Mucosa of descending colon (tissue), 3 donors: ENCODE measurements at regions not wholly inside any gene's neighbourhood (a gene's known extent, or its start where the extent isn't known, plus 50 kb on each side); places are given as distances from the start of the nearest gene placed in this dataset.
"Not testable (repeated sequence)": the region's sequence is repeated elsewhere in the genome, so short reads cannot be mapped to it uniquely, and the experiment has no call there.

Source experiments
- ATAC-seq: fragments of 200-7000 bp; cut with Tn5 transposase; one replicate; pipeline ENCODE4 v1.9.1; 2020; ENCODE audit warnings: mild to moderate bottlenecking, moderate library complexity
- DNase-seq, 3 donors: peaks; one replicate each; pipeline ENCODE4 v3.0.0-alpha.2; 2020
- H3K36me3 ChIP-seq: fragments of 200-600 bp; one replicate; pipeline ENCODE4 v1.8.0; 2021; ENCODE audit warnings: low read depth, mild to moderate bottlenecking
- H3K4me1 ChIP-seq: fragments of 200-600 bp; one replicate; pipeline ENCODE4 v1.8.0; 2021; ENCODE audit warnings: low read depth, mild to moderate bottlenecking
- H3K4me3 ChIP-seq: fragments of 200-600 bp; one replicate; pipeline ENCODE4 v1.8.0; 2021; ENCODE audit warnings: mild to moderate bottlenecking
- H3K9me3 ChIP-seq: fragments of 200-600 bp; one replicate; pipeline ENCODE4 v1.8.0; 2021; ENCODE audit warnings: mild to moderate bottlenecking
- intact Hi-C, 2 donors: fragments of 100-400 bp; cut with DNase I in 1 of 2; cut with micrococcal nuclease in 1 of 2; formaldehyde crosslinking; loops; one replicate each; pipeline versions ENCODE4 v1.11.0 to v1.11.1; 2022; cut with DNase I, micrococcal nuclease
- TF ChIP-seq, protein P1 (sequence below): fragments of 200-600 bp; IDR thresholded peaks from one replicate; pipeline ENCODE4 v1.8.0; 2022; ENCODE audit warnings: antibody characterized with exemption, mild to moderate bottlenecking
- donor health status: DM: no; HTN: no; CAD: no; lungs with moderate emphysema.
- donor health status: DM: no; HTN: no; CAD: no.
- donor health status: DM: no; HTN: yes; CAD: no.

DNA sequence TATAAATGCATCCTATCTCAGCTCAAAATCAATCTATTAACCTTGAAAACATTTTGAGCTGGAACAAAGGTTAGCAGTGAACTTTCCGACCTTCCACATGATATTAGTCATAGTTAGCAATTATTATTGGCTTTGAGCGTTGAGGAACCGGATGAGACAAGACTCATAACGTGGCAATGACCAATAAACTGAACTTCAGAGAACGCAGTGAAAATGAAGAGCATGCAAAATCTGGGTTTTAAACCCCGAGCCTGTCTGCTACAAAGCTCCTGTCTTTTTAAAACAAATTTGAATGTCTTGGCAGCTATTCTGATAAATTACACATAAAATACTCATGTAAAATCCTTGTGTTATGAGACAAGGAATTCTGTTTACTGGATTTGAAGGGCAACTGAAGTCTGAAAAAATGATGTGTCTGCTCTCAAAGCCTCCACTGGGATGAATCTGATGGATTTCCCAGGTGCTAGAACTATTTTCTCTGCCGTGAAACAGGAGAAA is 74.7 kb upstream of the ITGB1 start:
- intact Hi-C loops: no loop called here
- ATAC-seq (no peak), DNase-seq (no peak)
- TF ChIP-seq, protein P1, sequence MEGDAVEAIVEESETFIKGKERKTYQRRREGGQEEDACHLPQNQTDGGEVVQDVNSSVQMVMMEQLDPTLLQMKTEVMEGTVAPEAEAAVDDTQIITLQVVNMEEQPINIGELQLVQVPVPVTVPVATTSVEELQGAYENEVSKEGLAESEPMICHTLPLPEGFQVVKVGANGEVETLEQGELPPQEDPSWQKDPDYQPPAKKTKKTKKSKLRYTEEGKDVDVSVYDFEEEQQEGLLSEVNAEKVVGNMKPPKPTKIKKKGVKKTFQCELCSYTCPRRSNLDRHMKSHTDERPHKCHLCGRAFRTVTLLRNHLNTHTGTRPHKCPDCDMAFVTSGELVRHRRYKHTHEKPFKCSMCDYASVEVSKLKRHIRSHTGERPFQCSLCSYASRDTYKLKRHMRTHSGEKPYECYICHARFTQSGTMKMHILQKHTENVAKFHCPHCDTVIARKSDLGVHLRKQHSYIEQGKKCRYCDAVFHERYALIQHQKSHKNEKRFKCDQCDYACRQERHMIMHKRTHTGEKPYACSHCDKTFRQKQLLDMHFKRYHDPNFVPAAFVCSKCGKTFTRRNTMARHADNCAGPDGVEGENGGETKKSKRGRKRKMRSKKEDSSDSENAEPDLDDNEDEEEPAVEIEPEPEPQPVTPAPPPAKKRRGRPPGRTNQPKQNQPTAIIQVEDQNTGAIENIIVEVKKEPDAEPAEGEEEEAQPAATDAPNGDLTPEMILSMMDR: no peak
- H3K4me1 ChIP-seq: no peaks in the 10 kb centered on the region
- H3K9me3 ChIP-seq: no peaks in the 10 kb centered on the region
- H3K36me3 ChIP-seq: no peaks in the 10 kb centered on the region
- H3K4me3 ChIP-seq: no peak overlapping the region

DNA sequence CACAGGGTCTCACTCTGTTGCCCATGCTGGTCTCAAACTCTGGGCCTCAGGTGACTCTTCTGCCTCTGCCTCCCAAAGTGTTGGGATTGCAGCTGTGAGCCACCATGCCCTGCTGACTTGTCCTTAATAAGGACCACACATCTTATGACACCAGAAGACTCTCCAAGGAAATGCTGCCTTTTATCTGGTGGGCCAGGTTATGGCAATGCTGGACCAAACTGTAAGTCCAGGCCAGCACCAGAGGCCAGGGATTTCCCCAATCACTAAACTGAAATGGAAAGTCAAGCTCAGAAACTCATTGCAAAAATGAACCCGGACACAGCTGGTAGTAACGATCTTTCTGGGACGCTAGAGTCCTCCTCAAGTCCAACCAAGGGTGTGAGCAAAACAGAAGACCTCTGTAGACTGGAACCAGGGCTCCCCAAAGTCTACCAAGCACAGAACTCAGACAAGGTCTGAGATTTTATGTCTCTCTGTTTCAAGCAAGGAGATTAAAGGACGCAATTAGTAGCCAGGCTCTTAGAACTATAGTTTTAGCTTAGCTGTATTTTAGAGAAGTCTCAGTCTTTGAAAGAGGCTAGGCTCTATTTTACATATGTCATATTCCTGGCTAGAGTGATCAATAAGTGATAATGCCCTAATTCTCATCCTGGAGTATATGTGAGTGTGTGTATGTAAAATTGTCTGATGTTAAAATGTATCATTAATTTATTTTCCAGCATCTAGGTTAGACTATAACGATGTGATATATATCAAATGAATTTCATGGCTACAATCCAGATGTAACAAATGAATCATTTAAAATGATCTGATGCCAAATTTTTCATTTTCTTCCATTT is 74.0 kb upstream of the ITGB1 start:
- intact Hi-C loops: no loop called here
- H3K9me3 ChIP-seq: no peaks in the 10 kb centered on the region
- H3K4me1 ChIP-seq: no peaks in the 10 kb centered on the region
- DNase-seq: no peak
- ATAC-seq: no peak
- TF ChIP-seq, protein P1: no peak
- no peaks in the 10 kb centered on the region for H3K36me3 ChIP-seq
- no peak overlapping the region for H3K4me3 ChIP-seq

DNA sequence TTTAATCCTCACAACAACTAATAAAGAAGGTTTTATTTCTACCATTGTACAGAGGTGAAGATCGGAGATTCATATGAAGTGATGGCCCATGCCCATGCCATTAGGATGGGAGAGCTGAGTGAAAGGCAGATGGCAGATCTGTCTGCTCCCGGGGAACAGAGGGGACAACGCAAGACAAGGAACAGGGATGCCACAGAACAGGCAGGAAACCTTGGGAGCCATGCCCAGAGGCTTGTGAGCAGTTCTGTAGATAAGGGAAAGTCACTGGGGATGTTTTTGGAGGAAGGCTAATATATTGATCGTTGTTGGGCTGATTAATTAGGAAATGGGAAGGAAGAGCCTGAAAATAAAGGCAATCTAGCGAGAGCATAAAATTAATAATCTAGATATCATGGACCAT is 73.1 kb upstream of the ITGB1 start:
- TF ChIP-seq, protein P1: no peak
- intact Hi-C loops: no loop called here
- H3K36me3 ChIP-seq: no peaks in the 10 kb centered on the region
- ATAC-seq: no peak
- H3K9me3 ChIP-seq: no peaks in the 10 kb centered on the region
- no peaks in the 10 kb centered on the region for H3K4me1 ChIP-seq
- no peak overlapping the region for H3K4me3 ChIP-seq
- no peak for DNase-seq

DNA sequence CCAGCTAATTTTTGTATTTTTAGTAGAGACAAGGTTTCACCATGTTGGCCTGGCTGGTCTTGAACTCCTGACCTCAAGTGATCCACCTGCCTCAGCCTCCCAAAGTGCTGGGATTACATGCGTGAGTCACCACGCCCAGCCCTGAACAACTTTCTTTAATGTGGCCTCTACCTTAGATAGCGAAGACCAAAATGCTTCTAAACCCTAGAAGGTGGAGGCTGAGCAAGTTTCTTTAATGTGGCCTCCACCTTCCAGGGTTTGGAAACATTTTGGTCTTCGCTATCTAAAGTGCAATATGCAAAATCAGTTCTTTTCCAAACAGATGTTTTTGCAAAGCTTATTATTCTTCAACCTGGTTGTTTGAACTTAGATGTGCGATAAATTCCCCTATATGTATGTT is 70.5 kb upstream of the ITGB1 start:
- H3K9me3 ChIP-seq, intact Hi-C loops, DNase-seq, H3K4me1 ChIP-seq, ATAC-seq, H3K36me3 ChIP-seq, H3K4me3 ChIP-seq: not testable (repeated sequence)

DNA sequence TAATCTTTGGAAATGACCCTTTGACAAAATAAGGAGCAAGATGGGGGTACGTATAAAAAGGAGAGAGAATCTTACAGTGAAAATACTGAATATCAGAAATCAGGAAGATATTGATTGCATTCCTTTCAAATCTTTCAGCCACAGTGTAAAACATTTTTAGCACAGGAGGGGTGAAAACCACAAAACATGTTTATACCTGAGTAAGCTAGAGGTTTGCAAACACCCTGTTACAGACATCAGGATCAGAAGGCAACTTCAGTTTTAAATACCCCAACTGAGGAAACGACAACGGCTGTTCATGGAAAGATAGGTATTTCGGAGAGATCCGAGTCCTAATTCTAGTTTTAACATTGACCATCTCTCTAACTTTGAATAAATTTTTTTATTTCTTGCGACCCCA is 69.1 kb upstream of the ITGB1 start:
- H3K9me3 ChIP-seq: no peaks in the 10 kb centered on the region
- TF ChIP-seq, protein P1: no peak

DNA sequence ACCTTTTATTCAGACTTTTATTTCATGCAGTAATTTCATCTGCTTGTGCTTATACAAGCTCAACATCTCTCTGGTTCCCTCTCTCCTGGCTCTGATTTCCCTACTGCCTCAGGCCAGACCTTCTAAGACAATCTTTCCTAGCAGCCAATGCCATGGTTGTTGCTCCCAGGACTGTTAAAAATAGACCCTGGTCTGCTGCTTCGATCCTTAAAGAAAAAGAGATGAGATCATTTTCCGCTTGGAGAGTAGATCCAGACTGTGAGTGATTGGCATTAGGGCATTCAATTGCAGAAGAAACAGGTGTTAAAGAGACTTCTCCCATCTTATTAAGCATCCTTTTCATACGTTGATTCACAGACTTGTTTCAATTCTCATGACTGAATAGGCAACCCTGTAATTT is 68.4 kb upstream of the ITGB1 start:
- TF ChIP-seq, protein P1: no peak
- Histone ChIP-seq H3K4me3 (no peak overlapping the region), H3K36me3 (no peaks in the 10 kb centered on the region), H3K4me1 (no peaks in the 10 kb centered on the region), H3K9me3 (no peaks in the 10 kb centered on the region)
- ATAC-seq (no peak), DNase-seq (no peak)
- intact Hi-C loops: no loop called here

More for the DNA sequence above, 69.1 kb upstream of the ITGB1 start:
- DNase-seq (no peak), ATAC-seq (no peak)
- no peak overlapping the region for H3K4me3 ChIP-seq
- H3K4me1 ChIP-seq: no peaks in the 10 kb centered on the region
- no peaks in the 10 kb centered on the region for H3K36me3 ChIP-seq
- intact Hi-C loops: no loop called here
